Gastroesophageal sphincter (tissue), 4 donors: ENCODE measurements at regions not wholly inside any gene's neighbourhood (a gene's known extent, or its start where the extent isn't known, plus 50 kb on each side); places are given as distances from the start of the nearest gene placed in this dataset.

Experiments used
- ATAC-seq: fragments of 150-250 bp; one replicate; pipeline ENCODE4 v1.9.1; 2016; ENCODE audit warnings: mild to moderate bottlenecking, moderate library complexity
- H3K27ac ChIP-seq, 4 donors: fragments of 200-600 bp; sonication (generic) in 3 of 4; 1 replicate in 3 of 4; 2 replicates in 1 of 4; pipeline ENCODE4 v1.5.1; 2016 to 2019
- H3K27me3 ChIP-seq: fragments of 200-600 bp; sonication (generic); one replicate; pipeline ENCODE4 v1.5.1; 2019
- H3K36me3 ChIP-seq, 2 donors: fragments of 200-600 bp; sonication (generic); one replicate each; pipeline ENCODE4 v1.5.1; 2019; ENCODE audit warnings: control low read depth in 1 of 2
- H3K4me1 ChIP-seq, 3 donors: fragments of 200-600 bp; sonication (generic); 1 replicate in 2 of 3; 2 replicates in 1 of 3; pipeline ENCODE4 v1.5.1; 2016 to 2019; ENCODE audit warnings: control low read depth in 2 of 3
- H3K4me3 ChIP-seq, 2 donors: fragments of 200-600 bp; sonication (generic); one replicate each; pipeline ENCODE4 v1.5.1; 2019; ENCODE audit warnings: mild to moderate bottlenecking in 1 of 2, moderate library complexity in 1 of 2
- H3K9me3 ChIP-seq, 3 donors: fragments of 200-600 bp; sonication (generic); one replicate each; pipeline ENCODE4 v1.5.1; 2017 to 2019; ENCODE audit warnings: control low read depth in 2 of 3
- EP300 ChIP-seq: sonication (generic); formaldehyde crosslinking; IDR thresholded peaks from one replicate; pipeline ENCODE4 v1.6.1; 2017; ENCODE audit warnings: antibody characterized with exemption, mild to moderate bottlenecking
- POLR2A ChIP-seq, 2 donors: fragments of 450-650 bp; IDR thresholded peaks; one replicate each; pipeline ENCODE4 v1.6.1; 2017; ENCODE audit warnings: antibody characterized with exemption in 2 of 2, mild to moderate bottlenecking in 2 of 2, moderate library complexity in 1 of 2
- POLR2AphosphoS5 ChIP-seq: sonication (generic); formaldehyde crosslinking; IDR thresholded peaks from one replicate; pipeline ENCODE4 v1.6.1; 2017; ENCODE audit warnings: antibody characterized with exemption
- WGBS, 2 donors: methylation state at CpG; one replicate each; pipeline ENCODE4 v1.1.5; 2018; ENCODE audit warnings: low coverage in 1 of 2; 5-methylcytosine and 5-hydroxymethylcytosine counted together
- TF ChIP-seq, protein P1 (sequence below), 4 experiments: fragments of 200-600 bp in 2 of 4; fragments of 450-650 bp in 2 of 4; sonication (generic) in 1 of 4; IDR thresholded peaks; one replicate each; pipeline ENCODE4 v1.5.1; 2017 to 2019; ENCODE audit warnings: antibody characterized with exemption in 4 of 4, mild to moderate bottlenecking in 2 of 4, moderate library complexity in 2 of 4

DNA sequence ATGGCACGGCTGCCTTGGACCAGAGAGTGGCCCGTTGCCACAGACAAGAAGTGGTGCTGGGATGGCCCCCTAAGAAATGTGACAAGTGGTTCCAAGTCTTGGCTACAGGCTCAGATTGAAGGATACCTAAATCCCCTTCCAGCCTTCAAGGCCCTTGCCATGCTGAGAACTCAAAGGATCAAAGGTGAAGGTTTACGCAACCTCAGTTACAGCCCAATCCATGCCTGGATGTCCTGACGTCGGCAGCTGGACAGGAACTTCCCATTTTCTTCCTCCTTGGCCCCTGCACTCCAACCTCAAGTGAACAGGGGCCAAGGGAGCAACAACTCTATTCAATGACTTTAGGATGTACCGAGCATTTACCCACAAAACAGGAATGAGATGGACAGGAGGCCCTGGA, 95.4 kb downstream of the DHCR7 start:
- TF ChIP-seq POLR2AphosphoS5 (no peak), EP300 (no peak), POLR2A (IDR thresholded peaks at IDR 0.05) (no peak)
- TF ChIP-seq, protein P1, sequence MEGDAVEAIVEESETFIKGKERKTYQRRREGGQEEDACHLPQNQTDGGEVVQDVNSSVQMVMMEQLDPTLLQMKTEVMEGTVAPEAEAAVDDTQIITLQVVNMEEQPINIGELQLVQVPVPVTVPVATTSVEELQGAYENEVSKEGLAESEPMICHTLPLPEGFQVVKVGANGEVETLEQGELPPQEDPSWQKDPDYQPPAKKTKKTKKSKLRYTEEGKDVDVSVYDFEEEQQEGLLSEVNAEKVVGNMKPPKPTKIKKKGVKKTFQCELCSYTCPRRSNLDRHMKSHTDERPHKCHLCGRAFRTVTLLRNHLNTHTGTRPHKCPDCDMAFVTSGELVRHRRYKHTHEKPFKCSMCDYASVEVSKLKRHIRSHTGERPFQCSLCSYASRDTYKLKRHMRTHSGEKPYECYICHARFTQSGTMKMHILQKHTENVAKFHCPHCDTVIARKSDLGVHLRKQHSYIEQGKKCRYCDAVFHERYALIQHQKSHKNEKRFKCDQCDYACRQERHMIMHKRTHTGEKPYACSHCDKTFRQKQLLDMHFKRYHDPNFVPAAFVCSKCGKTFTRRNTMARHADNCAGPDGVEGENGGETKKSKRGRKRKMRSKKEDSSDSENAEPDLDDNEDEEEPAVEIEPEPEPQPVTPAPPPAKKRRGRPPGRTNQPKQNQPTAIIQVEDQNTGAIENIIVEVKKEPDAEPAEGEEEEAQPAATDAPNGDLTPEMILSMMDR (IDR thresholded peaks at IDR 0.05) = no peak
- no peak for ATAC-seq
- 88 to 100% methylated on average over 1 to 4 of the region's 6 CpGs for WGBS, 2 donors
- no peaks in the 10 kb centered on the region for H3K36me3 ChIP-seq
- no peaks in the 10 kb centered on the region for H3K4me1 ChIP-seq
- peaks cover 45% of the 10 kb centered on the region for H3K27me3 ChIP-seq
- no peak overlapping the region for H3K4me3 ChIP-seq
- no peaks in the 10 kb centered on the region for H3K9me3 ChIP-seq
- H3K27ac ChIP-seq = no peak overlapping the region

DNA sequence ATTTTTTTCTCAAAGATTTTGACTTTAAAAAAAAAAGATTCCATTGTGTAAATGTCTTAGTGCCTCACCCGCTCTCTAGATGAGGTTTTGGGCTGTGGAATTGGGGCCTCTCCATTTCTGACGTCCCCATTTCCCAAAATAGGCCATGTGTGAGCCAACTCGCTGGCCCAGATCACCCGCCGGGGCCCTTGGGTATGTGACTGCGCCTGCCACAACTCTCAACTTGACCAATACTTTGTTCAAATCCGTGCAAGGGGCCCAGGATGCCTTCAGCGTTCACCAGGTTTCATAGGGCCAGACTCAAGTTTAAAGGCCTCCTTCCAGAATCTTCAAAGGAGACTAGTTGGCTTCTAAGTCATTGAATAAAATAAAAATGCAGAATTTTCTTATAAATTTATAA, 96.0 kb downstream of the DHCR7 start:
- WGBS, 2 donors = 40 to 77% methylated on average over 1 to 8 of the region's 8 CpGs

DNA sequence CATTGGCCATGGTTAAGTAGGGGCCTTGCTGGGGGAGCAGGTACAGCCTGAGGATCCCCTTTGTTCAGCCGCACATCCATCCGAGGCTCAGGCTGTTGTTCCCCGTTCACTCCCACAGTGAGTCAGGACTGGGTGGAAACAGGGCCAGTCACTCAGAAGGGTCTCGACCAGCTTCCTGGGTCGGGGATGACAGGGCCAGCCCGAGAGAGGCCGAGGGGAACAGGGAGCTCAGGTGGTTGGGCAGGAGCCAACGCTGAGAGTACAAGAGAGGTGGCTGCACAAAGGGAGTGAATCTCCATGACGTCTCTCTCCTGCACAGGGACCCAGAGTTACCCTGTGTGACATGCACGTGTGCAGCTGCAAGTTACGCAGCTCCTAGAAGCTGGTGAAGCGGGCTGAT, 97.2 kb upstream of the SHANK2 start:
- Histone ChIP-seq H3K36me3 (no peaks in the 10 kb centered on the region), H3K27ac (no peak overlapping the region), H3K27me3 (peaks cover 44% of the 10 kb centered on the region), H3K4me3 (no peak overlapping the region), H3K9me3 (no peaks in the 10 kb centered on the region), H3K4me1 (no peaks in the 10 kb centered on the region)
- no peak for ATAC-seq
- 40 to 61% methylated on average over 1 to 5 of the region's 12 CpGs for WGBS, 2 donors
- TF ChIP-seq, protein P1 (IDR thresholded peaks at IDR 0.05) = no peak
- TF ChIP-seq POLR2A (IDR thresholded peaks at IDR 0.05) (no peak), EP300 (no peak), POLR2AphosphoS5 (no peak)

More for the DNA sequence above, 96.0 kb downstream of the DHCR7 start:
- no peak for ATAC-seq
- no peak for TF ChIP-seq EP300
- no peak for TF ChIP-seq POLR2A (IDR thresholded peaks at IDR 0.05)
- TF ChIP-seq POLR2AphosphoS5 = no peak
- TF ChIP-seq, protein P1 (IDR thresholded peaks at IDR 0.05) = no peak
- Histone ChIP-seq H3K27ac (no peak overlapping the region), H3K9me3 (no peaks in the 10 kb centered on the region), H3K27me3 (peaks cover 44% of the 10 kb centered on the region), H3K4me1 (no peaks in the 10 kb centered on the region), H3K4me3 (no peak overlapping the region), H3K36me3 (no peaks in the 10 kb centered on the region)

DNA sequence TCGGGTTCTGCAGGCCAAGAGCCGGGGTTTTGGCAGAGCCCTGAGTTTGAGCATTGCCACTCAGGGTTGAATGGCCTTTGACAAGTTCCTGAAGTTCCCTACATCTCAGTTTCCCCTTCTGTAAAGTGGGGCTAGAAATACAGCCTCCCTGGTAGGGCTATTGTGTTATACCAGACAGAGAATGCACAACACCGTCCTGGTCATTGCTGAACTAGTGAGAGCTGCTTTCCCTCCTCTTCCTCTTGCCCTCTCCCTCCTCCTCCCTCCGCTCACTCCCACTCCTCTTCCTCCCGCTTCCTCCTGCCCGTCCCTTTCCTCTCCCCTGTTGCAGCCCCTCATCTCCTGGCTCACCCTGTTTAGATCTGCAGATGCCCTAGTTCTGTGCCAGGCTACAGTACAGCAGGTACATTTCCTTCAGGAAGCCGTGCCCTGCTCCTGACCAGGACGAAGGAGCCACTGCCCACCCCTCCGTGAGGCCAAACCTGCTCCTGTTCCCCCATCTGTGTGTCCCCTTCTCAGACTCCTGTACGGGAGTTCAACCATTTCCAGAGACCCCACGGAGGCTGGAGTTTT, 91.5 kb upstream of the SHANK2 start:
- Histone ChIP-seq H3K27ac (no peak overlapping the region), H3K4me3 (no peak overlapping the region), H3K27me3 (peaks cover 55% of the 10 kb centered on the region), H3K9me3 (no peaks in the 10 kb centered on the region), H3K4me1 (peaks cover 0 to 6% (median 0%) of the 10 kb centered on the region in 3 donors), H3K36me3 (no peaks in the 10 kb centered on the region)
- TF ChIP-seq EP300 (no peak), POLR2A (IDR thresholded peaks at IDR 0.05) (no peak), POLR2AphosphoS5 (no peak)
- TF ChIP-seq, protein P1 (IDR thresholded peaks at IDR 0.05) = no peak
- 50 to 66% methylated on average over 1 to 9 of the region's 11 CpGs for WGBS, 2 donors
- no peak for ATAC-seq
